HG03025 (cell line): ENCODE measurements at regions not wholly inside any gene's neighbourhood (a gene's known extent, or its start where the extent isn't known, plus 50 kb on each side); places are given as distances from the start of the nearest gene placed in this dataset.
"Not testable (repeated sequence)": the region's sequence is repeated elsewhere in the genome, so short reads cannot be mapped to it uniquely, and the experiment has no call there.

Experiments
- ATAC-seq: cut with Tn5 transposase; IDR thresholded peaks from one replicate; pipeline ENCODE4 v1.9.1; 2021; ENCODE audit warnings: mild to moderate bottlenecking, moderate library complexity; ENCODE audit not compliant: unreplicated experiment, low FRiP score

GRCh38 chr6:74343804-74344203 is 647.8 kb downstream of the CD109 start:
- ATAC-seq, result no peak

GRCh38 chr6:74343321-74343720 is 647.3 kb downstream of the CD109 start:
- not testable (repeated sequence) for ATAC-seq

GRCh38 chr6:74334722-74335121 is 638.7 kb downstream of the CD109 start:
- ATAC-seq, result no peak

- no peak for ATAC-seq
Observed at GRCh38 chr6:74333406-74333805, 637.4 kb downstream of the CD109 start.

- ATAC-seq, result no peak
Observed at GRCh38 chr6:74320715-74321114, 624.7 kb downstream of the CD109 start.

- ATAC-seq, result no peak
Observed at GRCh38 chr6:74320074-74320473, 624.1 kb downstream of the CD109 start.

GRCh38 chr6:74319292-74319691 is 623.3 kb downstream of the CD109 start:
- no peak for ATAC-seq

- no peak for ATAC-seq
Observed at GRCh38 chr6:74318738-74319137, 622.7 kb downstream of the CD109 start.

GRCh38 chr6:74312081-74312480 is 616.1 kb downstream of the CD109 start:
- no peak for ATAC-seq

- no peak for ATAC-seq
Observed at GRCh38 chr6:74311431-74311830, 615.4 kb downstream of the CD109 start.

GRCh38 chr6:74289884-74290283 is 593.9 kb downstream of the CD109 start:
- ATAC-seq, result no peak

GRCh38 chr6:74287932-74288331 is 591.9 kb downstream of the CD109 start:
- no peak for ATAC-seq

- no peak for ATAC-seq
Observed at GRCh38 chr6:74287441-74287840, 591.4 kb downstream of the CD109 start.

- ATAC-seq, result no peak
Observed at GRCh38 chr6:74284284-74284683, 588.3 kb downstream of the CD109 start.

- ATAC-seq, result no peak
Observed at GRCh38 chr6:74283532-74283931, 587.5 kb downstream of the CD109 start.

- ATAC-seq, result no peak
Observed at GRCh38 chr6:74282143-74282689, 586.2 kb downstream of the CD109 start.

- no peak for ATAC-seq
Observed at GRCh38 chr6:74280130-74280692, 584.2 kb downstream of the CD109 start.

- no peak for ATAC-seq
Observed at GRCh38 chr6:74277777-74278186, 581.8 kb downstream of the CD109 start.

- no peak for ATAC-seq
Observed at GRCh38 chr6:74273541-74273940, 577.5 kb downstream of the CD109 start.

- no peak for ATAC-seq
Observed at GRCh38 chr6:74269600-74269858, 573.5 kb downstream of the CD109 start.

GRCh38 chr6:74268815-74269599 is 573.0 kb downstream of the CD109 start:
- ATAC-seq, result no peak

- ATAC-seq, result no peak
Observed at GRCh38 chr6:74259981-74260380, 564.0 kb downstream of the CD109 start.
